MG63 (cell line): ENCODE measurements at regions not wholly inside any gene's neighbourhood (a gene's known extent, or its start where the extent isn't known, plus 50 kb on each side); places are given as distances from the start of the nearest gene placed in this dataset.

Experiments used
- DNase-seq: peaks from one replicate; pipeline ENCODE4 v3.0.0-alpha.2; 2020
- H3K27me3 ChIP-seq: fragments of 250-450 bp; sonication (Bioruptor Pico); 2 replicates; pipeline ENCODE4 v1.5.1; 2020; ENCODE audit warnings: mild to moderate bottlenecking, moderate library complexity
- H3K36me3 ChIP-seq: fragments of 250-450 bp; sonication (Bioruptor Pico); 2 replicates; pipeline ENCODE4 v1.5.1; 2020; ENCODE audit warnings: mild to moderate bottlenecking, moderate library complexity
- H3K4me3 ChIP-seq: fragments of 250-450 bp; sonication (Bioruptor Pico); 2 replicates; pipeline ENCODE4 v1.5.1; 2020; ENCODE audit warnings: mild to moderate bottlenecking, moderate library complexity
- H3K9me3 ChIP-seq: fragments of 250-450 bp; sonication (Bioruptor Pico); 2 replicates; pipeline ENCODE4 v1.5.1; 2020; ENCODE audit warnings: mild to moderate bottlenecking, moderate library complexity

DNA sequence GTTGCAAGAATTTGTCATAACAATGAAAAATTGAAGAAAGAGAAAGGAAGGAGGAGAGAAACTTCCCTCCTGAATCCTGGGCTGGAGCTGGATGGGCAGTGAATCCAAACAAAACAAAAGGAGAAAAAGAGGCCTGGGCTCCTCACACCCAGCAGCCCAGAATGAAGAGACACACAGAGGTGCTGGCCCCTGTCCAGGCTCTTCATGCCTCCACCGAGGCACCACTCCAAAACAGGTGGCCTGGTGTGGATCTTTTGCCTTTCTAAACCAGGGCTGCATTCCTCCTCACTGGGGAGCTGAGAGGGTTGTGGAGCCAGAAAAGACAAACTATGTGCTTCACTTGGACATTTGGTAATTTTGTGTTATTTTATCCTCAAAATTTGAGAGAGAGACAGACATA is 76.0 kb downstream of the FAM124B start:
- Histone ChIP-seq H3K4me3 (no peak overlapping the region), H3K9me3 (no peaks in the 10 kb centered on the region), H3K36me3 (no peaks in the 10 kb centered on the region), H3K27me3 (peaks cover 5% of the 10 kb centered on the region; the same call in 1 of the 2 replicates)
- DNase-seq = no peak

GRCh38 chr2:224324604-224325003 is 77.3 kb downstream of the FAM124B start:
- Histone ChIP-seq H3K27me3 (peaks cover 11% of the 10 kb centered on the region), H3K36me3 (no peaks in the 10 kb centered on the region), H3K9me3 (no peaks in the 10 kb centered on the region), H3K4me3 (no peak overlapping the region)
- no peak for DNase-seq

GRCh38 chr2:224320660-224321059 is 81.2 kb downstream of the FAM124B start:
- H3K27me3 ChIP-seq = peaks cover 14% of the 10 kb centered on the region
- no peaks in the 10 kb centered on the region for H3K9me3 ChIP-seq
- no peak for DNase-seq
- no peaks in the 10 kb centered on the region for H3K36me3 ChIP-seq
- no peak overlapping the region for H3K4me3 ChIP-seq

GRCh38 chr2:224319750-224320149 is 82.2 kb downstream of the FAM124B start:
- no peak for DNase-seq
- Histone ChIP-seq H3K36me3 (no peaks in the 10 kb centered on the region), H3K9me3 (no peaks in the 10 kb centered on the region), H3K27me3 (peaks cover 14% of the 10 kb centered on the region), H3K4me3 (no peak overlapping the region)

DNA sequence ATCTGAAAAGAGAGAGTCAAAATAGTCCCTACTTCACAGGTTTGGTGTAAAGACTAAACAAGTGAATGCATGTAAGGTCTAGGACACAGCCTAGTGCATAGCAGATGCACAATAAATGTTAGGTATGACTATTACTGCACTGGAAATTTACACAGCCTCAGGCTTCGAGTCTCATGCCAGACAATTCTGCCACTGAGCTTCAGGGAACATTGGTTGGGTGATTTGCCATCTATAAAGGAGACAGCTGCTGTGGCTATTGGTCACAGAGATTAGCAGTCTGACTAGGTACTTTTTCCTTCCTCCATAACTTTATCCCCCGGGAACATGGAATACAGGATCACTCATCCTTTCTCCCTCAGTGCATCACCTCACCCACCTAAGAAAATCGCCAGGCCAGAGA is 89.2 kb downstream of the FAM124B start:
- Histone ChIP-seq H3K36me3 (no peaks in the 10 kb centered on the region), H3K4me3 (no peak overlapping the region), H3K9me3 (no peaks in the 10 kb centered on the region), H3K27me3 (0 out of 2 replicates have a peak, but pooled peaks cover 3% of the 10 kb centered on the region)
- no peak for DNase-seq

DNA sequence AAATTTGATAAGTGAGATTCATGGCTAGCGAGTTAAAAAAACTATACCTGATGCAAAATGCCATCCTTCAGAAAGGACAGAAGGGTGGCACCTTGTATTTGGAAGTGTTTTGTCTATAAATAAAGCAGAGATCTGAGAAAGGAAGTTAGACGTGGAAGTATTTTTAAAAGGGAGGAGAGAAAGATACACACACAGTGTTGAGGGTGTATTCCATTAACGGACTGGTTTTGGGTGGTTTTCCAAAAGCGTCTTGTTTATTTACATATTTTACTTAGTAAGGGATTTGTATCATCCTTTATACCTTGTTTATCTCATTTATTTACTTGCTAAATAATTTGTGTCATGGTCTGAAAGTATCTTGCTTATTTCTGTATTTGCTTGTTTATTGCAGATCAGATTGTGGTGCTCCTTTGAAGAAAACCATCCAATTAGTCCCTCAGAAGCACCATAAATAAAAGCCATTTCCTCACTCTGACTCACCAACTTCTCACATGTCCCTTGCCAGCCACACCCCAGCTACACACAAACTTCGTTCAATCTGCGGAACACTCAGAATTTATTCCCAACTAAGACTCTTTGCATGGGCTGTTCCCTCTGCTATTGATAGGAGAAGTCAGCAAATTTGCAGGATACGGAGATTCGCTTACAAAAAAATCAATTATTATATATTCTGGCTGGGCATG is 90.8 kb downstream of the FAM124B start:
- H3K9me3 ChIP-seq = no peaks in the 10 kb centered on the region
- no peaks in the 10 kb centered on the region for H3K36me3 ChIP-seq
- no peak overlapping the region for H3K4me3 ChIP-seq
- peak; percentile 14 for DNase-seq
- 0 out of 2 replicates have a peak, but pooled peaks cover under 1% of the 10 kb centered on the region for H3K27me3 ChIP-seq

DNA sequence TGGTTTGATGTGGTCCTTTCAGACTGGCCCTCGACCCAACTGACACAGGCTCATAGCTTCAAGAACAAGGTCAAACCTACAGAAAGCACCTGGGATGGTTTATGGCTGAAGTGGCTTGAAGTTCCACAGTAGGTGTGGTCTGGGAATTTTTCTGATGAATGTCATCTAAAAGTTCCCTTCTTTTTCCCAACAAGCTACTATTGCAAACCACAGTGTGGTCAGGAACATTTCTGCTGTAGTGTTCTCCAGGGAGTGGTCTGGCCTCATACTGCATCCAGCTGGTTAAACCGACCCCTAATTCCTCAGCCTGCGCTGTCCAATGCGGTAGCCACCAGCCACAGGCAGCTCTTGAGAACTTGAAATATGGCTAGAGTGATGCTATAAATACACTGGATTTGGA is 92.7 kb downstream of the FAM124B start:
- Histone ChIP-seq H3K9me3 (no peaks in the 10 kb centered on the region), H3K27me3 (no peaks in the 10 kb centered on the region), H3K4me3 (no peak overlapping the region), H3K36me3 (no peaks in the 10 kb centered on the region)
- no peak for DNase-seq

- no peaks in the 10 kb centered on the region for H3K27me3 ChIP-seq
- no peak for DNase-seq
- no peak overlapping the region for H3K4me3 ChIP-seq
- no peaks in the 10 kb centered on the region for H3K36me3 ChIP-seq
- no peaks in the 10 kb centered on the region for H3K9me3 ChIP-seq
Measured at GRCh38 chr2:224308272-224308911, 93.5 kb downstream of the FAM124B start.

DNA sequence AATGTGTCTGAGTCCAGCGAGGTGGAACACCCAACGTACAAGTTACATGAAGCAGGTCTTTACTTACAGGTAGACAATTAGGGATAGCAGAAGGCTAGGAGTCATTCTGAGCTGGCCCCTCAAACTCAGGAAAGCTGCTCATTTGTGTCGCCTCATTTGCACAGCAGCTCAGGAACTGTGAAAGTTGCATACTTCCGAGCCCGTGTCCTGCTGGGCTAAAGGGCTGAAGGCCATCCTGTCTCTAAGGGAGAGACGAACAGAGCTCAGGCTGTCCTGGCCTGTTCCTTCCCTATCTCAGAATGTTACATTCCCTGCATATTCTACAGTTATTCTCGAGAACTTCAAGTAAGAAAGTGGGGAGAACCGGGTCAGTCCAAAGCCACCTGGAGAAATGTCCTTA is 99.0 kb downstream of the FAM124B start:
- H3K27me3 ChIP-seq = no peaks in the 10 kb centered on the region
- H3K9me3 ChIP-seq = no peaks in the 10 kb centered on the region
- H3K4me3 ChIP-seq = no peak overlapping the region
- H3K36me3 ChIP-seq = no peaks in the 10 kb centered on the region
- DNase-seq = no peak

GRCh38 chr2:224293976-224294375 is 107.9 kb downstream of the FAM124B start:
- Histone ChIP-seq H3K36me3 (no peaks in the 10 kb centered on the region), H3K4me3 (no peak overlapping the region), H3K9me3 (peaks cover 4% of the 10 kb centered on the region; the same call in 1 of the 2 replicates), H3K27me3 (no peaks in the 10 kb centered on the region)
- DNase-seq = no peak

GRCh38 chr2:224287531-224287930 is 114.4 kb downstream of the FAM124B start:
- no peaks in the 10 kb centered on the region for H3K27me3 ChIP-seq
- no peaks in the 10 kb centered on the region for H3K36me3 ChIP-seq
- H3K4me3 ChIP-seq = no peak overlapping the region
- H3K9me3 ChIP-seq = no peaks in the 10 kb centered on the region
- DNase-seq = peak; percentile 28

GRCh38 chr2:224286923-224287322 is 115.0 kb downstream of the FAM124B start:
- no peaks in the 10 kb centered on the region for H3K9me3 ChIP-seq
- no peaks in the 10 kb centered on the region for H3K27me3 ChIP-seq
- H3K4me3 ChIP-seq = no peak overlapping the region
- no peaks in the 10 kb centered on the region for H3K36me3 ChIP-seq
- no peak for DNase-seq

DNA sequence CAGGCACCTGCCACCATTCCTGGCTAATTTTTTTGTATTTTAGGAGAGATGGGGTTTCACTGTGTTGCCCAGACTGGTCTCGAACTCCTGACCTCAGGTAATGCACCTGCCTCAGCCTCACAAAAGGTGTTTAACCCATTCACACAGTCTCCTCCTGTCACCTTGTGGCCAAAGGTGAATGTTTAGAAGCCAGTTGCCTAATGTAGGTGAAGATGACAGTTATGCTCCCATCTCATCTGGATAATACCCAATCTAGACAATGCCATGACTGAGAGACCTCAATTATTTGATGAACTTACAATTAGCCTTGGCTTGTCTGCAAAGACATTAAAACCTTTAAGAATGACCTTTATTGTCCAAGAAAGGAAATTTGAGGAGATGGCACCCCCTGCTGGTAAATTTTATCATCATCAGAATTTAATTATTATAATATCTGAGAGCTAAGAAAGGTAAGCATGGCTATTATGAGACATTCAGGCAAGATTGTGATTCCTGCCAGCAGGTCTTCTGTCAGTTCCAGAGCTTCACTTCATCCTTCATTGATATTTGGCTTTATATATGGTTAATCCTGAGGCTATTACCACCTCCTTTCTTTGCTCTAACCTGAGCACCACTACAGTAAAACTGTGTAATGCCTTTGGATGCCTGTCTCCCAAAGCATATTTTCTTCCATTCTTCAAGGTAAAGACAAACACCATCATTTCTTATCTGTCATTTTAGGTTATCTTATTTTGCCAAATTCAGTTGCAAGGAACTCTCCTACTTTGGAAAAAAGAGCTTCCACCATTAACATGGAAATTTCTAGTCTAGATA is 117.6 kb downstream of the FAM124B start:
- no peak for DNase-seq
- Histone ChIP-seq H3K36me3 (no peaks in the 10 kb centered on the region), H3K4me3 (no peak overlapping the region), H3K27me3 (no peaks in the 10 kb centered on the region), H3K9me3 (no peaks in the 10 kb centered on the region)

- H3K4me3 ChIP-seq = no peak overlapping the region
- no peak for DNase-seq
- H3K36me3 ChIP-seq = no peaks in the 10 kb centered on the region
- H3K27me3 ChIP-seq = no peaks in the 10 kb centered on the region
- H3K9me3 ChIP-seq = no peaks in the 10 kb centered on the region
Measured at GRCh38 chr2:224283466-224283965, 118.4 kb downstream of the FAM124B start.

DNA sequence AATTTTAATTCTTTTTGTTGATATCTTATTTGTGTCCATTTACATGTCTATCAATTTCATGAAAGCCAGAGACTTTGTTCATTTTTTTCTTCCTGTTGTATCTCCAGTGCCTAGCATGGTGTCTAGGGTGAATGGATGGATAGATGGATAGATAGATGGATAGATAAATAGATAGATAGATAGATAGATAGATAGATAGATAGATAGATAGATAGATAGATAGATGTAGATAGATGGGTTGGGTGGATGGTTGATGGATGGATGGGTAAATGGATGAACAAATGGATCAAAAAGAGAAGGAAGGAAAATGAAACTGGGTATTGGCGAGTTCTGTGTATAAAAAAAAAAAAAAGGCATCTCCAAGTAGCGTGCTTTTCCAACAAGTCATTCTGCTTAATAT is 120.5 kb downstream of the FAM124B start:
- no peak for DNase-seq
- no peak overlapping the region for H3K4me3 ChIP-seq

DNA sequence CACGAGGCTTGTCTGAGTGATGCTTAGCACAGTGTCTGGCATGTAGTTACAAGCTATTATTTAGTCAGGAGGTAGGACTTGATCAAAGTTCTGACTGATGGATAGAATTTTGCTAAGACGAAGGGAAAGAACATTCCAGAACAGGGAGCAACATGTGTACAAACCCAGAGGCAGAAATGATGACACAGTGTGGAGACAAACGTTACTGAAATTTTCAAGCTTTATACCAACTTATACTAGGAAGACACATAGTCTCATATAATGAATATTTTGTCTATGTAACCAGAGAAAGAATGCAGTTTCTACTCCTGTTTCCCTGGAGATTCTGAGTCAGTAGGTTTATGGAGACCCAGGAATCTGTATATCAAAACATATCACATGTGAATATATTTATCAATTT is 123.4 kb downstream of the FAM124B start:
- H3K36me3 ChIP-seq = no peaks in the 10 kb centered on the region
- no peak overlapping the region for H3K4me3 ChIP-seq
- no peaks in the 10 kb centered on the region for H3K27me3 ChIP-seq
- H3K9me3 ChIP-seq = no peaks in the 10 kb centered on the region
- no peak for DNase-seq

More for the DNA sequence above, 120.5 kb downstream of the FAM124B start:
- no peaks in the 10 kb centered on the region for H3K9me3 ChIP-seq
- no peaks in the 10 kb centered on the region for H3K36me3 ChIP-seq
- no peaks in the 10 kb centered on the region for H3K27me3 ChIP-seq

- Histone ChIP-seq H3K4me3 (no peak overlapping the region), H3K36me3 (no peaks in the 10 kb centered on the region), H3K9me3 (no peaks in the 10 kb centered on the region), H3K27me3 (no peaks in the 10 kb centered on the region)
- no peak for DNase-seq
Measured at GRCh38 chr2:224276251-224276650, 125.7 kb downstream of the FAM124B start.
